Glutamatergic neuron (in vitro differentiated cells): ENCODE measurements at regions not wholly inside any gene's neighbourhood (a gene's known extent, or its start where the extent isn't known, plus 50 kb on each side); places are given as distances from the start of the nearest gene placed in this dataset.

Experiments
- DNase-seq: peaks from one replicate; pipeline ENCODE4 v3.0.0; 2022
- H3K27ac Mint-ChIP-seq: one replicate; pipeline ENCODE4 v1.8.0; 2020; ENCODE audit warnings: mild to moderate bottlenecking, mixed read lengths, inconsistent platforms; ENCODE audit not compliant: unreplicated experiment
- H3K27me3 Mint-ChIP-seq: one replicate; pipeline ENCODE4 v1.8.0; 2020; ENCODE audit warnings: mild to moderate bottlenecking, moderate library complexity, mixed read lengths, inconsistent platforms; ENCODE audit not compliant: unreplicated experiment
- H3K36me3 Mint-ChIP-seq: one replicate; pipeline ENCODE4 v1.8.0; 2020; ENCODE audit warnings: mild to moderate bottlenecking, mixed read lengths, inconsistent platforms; ENCODE audit not compliant: unreplicated experiment
- H3K4me1 Mint-ChIP-seq: one replicate; pipeline ENCODE4 v1.8.0; 2020; ENCODE audit warnings: mild to moderate bottlenecking, low read depth, mixed read lengths, inconsistent platforms; ENCODE audit not compliant: unreplicated experiment
- H3K4me3 Mint-ChIP-seq: one replicate; pipeline ENCODE4 v1.8.0; 2020; ENCODE audit warnings: mild to moderate bottlenecking, mixed read lengths, inconsistent platforms; ENCODE audit not compliant: unreplicated experiment
- H3K9me3 Mint-ChIP-seq: one replicate; pipeline ENCODE4 v1.8.0; 2020; ENCODE audit warnings: mild to moderate bottlenecking, moderate library complexity, mixed read lengths, inconsistent platforms; ENCODE audit not compliant: unreplicated experiment
- TF ChIP-seq, protein P1 (sequence below): fragments of 200-600 bp; sonication (generic); IDR thresholded peaks from one replicate; pipeline ENCODE4 v1.5.0; 2021; ENCODE audit not compliant: partially characterized antibody, unreplicated experiment

DNA sequence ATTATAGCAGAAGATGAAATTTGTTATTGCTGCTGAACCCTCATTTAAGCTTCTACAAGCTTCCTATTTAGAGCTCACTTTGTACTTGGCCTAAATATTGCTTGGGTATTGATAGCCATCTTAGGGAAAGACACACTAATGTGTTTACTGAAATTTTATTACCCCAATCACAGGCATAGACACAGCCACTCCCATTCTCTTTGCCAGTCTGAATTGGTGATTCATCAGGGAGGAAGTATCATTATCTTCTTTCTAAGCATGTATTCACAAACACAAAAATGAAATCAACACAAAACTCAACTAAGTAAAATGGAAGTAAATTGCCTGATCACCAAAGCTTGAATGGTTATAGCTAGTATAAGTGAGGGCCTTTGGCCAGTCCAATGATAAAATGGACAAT, 666.3 kb downstream of the TSN start:
- DNase-seq, result no peak
- H3K27ac Mint-ChIP-seq, result no peak overlapping the region
- no peaks in the 10 kb centered on the region for H3K9me3 Mint-ChIP-seq
- no peak overlapping the region for H3K4me3 Mint-ChIP-seq
- no peaks in the 10 kb centered on the region for H3K36me3 Mint-ChIP-seq
- H3K27me3 Mint-ChIP-seq, result no peaks in the 10 kb centered on the region
- TF ChIP-seq, protein P1, sequence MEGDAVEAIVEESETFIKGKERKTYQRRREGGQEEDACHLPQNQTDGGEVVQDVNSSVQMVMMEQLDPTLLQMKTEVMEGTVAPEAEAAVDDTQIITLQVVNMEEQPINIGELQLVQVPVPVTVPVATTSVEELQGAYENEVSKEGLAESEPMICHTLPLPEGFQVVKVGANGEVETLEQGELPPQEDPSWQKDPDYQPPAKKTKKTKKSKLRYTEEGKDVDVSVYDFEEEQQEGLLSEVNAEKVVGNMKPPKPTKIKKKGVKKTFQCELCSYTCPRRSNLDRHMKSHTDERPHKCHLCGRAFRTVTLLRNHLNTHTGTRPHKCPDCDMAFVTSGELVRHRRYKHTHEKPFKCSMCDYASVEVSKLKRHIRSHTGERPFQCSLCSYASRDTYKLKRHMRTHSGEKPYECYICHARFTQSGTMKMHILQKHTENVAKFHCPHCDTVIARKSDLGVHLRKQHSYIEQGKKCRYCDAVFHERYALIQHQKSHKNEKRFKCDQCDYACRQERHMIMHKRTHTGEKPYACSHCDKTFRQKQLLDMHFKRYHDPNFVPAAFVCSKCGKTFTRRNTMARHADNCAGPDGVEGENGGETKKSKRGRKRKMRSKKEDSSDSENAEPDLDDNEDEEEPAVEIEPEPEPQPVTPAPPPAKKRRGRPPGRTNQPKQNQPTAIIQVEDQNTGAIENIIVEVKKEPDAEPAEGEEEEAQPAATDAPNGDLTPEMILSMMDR, result no peak
- H3K4me1 Mint-ChIP-seq, result peaks cover 3% of the 10 kb centered on the region

DNA sequence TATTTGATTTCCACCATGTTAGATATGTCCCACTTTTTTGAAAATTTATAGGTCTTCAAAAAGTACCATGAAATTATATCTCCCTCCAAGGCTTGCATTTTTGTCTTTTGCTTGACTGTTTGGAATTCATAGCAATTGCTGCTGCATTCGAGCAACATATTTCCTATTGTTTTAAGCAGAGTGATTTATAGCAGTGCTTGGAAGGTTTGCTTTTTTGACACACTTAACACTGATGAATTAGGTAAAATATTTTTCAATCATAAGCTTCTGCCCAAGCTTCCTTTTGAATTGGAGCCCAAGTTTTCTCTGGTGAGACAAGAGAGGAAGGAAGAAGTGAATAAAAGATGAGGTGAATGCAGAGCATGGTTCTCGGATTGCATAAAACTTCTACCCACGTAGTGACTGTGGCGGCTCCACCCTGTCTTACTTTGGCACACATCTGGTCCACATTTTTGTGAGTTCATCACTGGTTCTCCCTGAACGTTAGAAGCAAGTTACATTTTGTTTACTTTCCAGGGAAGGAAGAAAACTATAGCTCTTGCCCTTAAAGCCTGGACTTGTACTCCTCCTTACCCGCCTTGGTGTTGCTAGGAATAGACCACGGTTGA, 667.0 kb downstream of the TSN start:
- Mint-ChIP-seq H3K9me3 (no peaks in the 10 kb centered on the region), H3K4me1 (peaks cover 3% of the 10 kb centered on the region), H3K36me3 (no peaks in the 10 kb centered on the region), H3K27ac (no peak overlapping the region), H3K4me3 (no peak overlapping the region), H3K27me3 (no peaks in the 10 kb centered on the region)
- TF ChIP-seq, protein P1, result no peak
- DNase-seq, result no peak

DNA sequence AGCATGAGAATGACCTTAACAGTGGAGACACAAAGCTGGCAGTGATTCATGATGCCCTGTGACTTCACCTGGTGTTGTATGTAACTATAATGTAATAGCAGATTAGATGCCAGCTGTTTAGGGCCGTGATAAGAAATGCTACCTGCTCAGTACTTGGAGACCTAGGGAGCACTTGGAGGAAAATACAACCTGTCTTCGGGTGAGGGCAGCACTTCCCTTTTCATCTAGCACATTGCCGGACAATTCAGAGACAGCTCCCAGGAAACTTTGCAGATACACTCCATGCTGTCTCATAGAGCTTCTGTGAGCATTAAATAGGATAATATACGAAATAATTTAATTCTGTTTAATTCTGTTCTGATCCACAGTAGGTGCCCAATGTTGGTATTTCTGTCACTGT, 668.5 kb downstream of the TSN start:
- no peak for DNase-seq
- no peak overlapping the region for H3K4me3 Mint-ChIP-seq
- TF ChIP-seq, protein P1, result no peak
- no peaks in the 10 kb centered on the region for H3K27me3 Mint-ChIP-seq
- H3K36me3 Mint-ChIP-seq, result no peaks in the 10 kb centered on the region
- H3K9me3 Mint-ChIP-seq, result no peaks in the 10 kb centered on the region
- H3K4me1 Mint-ChIP-seq, result no peaks in the 10 kb centered on the region
- no peak overlapping the region for H3K27ac Mint-ChIP-seq

DNA sequence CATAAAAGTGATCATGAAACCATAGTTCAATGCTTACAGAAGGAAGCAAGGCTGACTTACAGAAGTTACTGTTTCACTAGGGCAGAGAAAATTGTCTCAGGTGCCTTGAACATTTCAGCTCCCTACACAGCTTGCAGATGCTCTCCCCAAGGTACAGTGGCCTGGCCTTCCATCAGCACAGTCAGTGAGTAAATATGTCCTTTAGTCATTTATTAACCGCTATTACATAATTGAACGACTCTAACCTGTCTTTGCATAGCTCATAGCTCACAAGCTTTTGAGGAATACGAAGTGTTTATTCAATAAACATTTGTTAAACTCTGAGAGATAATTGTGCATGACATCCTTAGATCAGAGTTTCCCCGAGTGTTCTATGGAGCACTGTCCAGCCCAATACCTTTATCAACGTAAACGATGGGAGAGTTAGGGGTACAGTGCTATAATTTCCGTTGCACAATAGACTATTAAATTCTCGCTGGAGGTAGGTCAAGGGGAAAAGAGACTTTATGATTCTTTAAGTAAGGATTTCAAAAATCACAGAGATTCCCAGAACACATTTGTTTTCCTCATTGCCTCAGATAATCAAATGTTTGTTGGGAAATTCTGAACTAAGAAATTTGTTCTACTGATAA, 677.8 kb downstream of the TSN start:
- TF ChIP-seq, protein P1, result no peak

DNA sequence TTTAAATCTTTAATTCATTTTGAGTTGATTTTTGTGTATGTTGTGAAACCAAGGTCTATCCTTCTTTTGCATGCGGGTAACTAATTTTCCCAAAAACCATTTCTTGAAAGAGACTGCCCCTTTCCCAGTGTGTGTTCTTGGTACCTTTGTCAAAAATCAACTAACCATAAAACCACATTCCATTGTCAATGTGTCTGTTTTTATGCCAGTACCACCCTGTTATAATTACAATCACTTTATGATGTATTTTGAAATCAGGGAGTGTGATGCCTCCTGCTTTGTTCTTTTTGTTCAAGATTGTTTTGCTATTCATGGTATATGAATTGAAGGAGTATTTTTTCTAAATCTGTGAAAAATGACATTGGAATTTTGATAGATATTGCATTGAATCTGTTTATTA, 689.6 kb downstream of the TSN start:
- TF ChIP-seq, protein P1, result no peak
- H3K9me3 Mint-ChIP-seq, result peaks cover 4% of the 10 kb centered on the region
- no peak for DNase-seq
- H3K4me1 Mint-ChIP-seq, result no peaks in the 10 kb centered on the region
- H3K27me3 Mint-ChIP-seq, result no peaks in the 10 kb centered on the region
- no peaks in the 10 kb centered on the region for H3K36me3 Mint-ChIP-seq
- H3K27ac Mint-ChIP-seq, result no peak overlapping the region
- no peak overlapping the region for H3K4me3 Mint-ChIP-seq

More for the DNA sequence above, 677.8 kb downstream of the TSN start:
- no peak overlapping the region for H3K27ac Mint-ChIP-seq
- DNase-seq, result no peak
- H3K4me1 Mint-ChIP-seq, result no peaks in the 10 kb centered on the region
- H3K9me3 Mint-ChIP-seq, result peaks cover 2% of the 10 kb centered on the region
- no peak overlapping the region for H3K4me3 Mint-ChIP-seq
- no peaks in the 10 kb centered on the region for H3K27me3 Mint-ChIP-seq
- no peaks in the 10 kb centered on the region for H3K36me3 Mint-ChIP-seq
